Ovary (tissue), 3 donors: ENCODE measurements at regions not wholly inside any gene's neighbourhood (a gene's known extent, or its start where the extent isn't known, plus 50 kb on each side); places are given as distances from the start of the nearest gene placed in this dataset.

Source experiments
- EP300 ChIP-seq: sonication (generic); formaldehyde crosslinking; IDR thresholded peaks from one replicate; pipeline ENCODE4 v1.6.1; 2017; ENCODE audit warnings: antibody characterized with exemption
- POLR2A ChIP-seq: fragments of 450-650 bp; IDR thresholded peaks from one replicate; pipeline ENCODE4 v1.6.1; 2017; ENCODE audit warnings: antibody characterized with exemption, mild to moderate bottlenecking, moderate library complexity
- TF ChIP-seq, protein P1 (sequence below), 3 donors: fragments of 450-650 bp in 2 of 3; fragments of 200-600 bp in 1 of 3; IDR thresholded peaks; one replicate each; pipeline versions ENCODE4 v1.5.1 to v1.8.0; 2016 to 2022; ENCODE audit warnings: antibody characterized with exemption in 3 of 3, mild to moderate bottlenecking in 1 of 3
- donor health status: DM: no; HTN: no; CAD: no.

GRCh38 chr5:127210042-127210441 lies 80.6 kb upstream of the MEGF10 start:
- TF ChIP-seq, protein P1, sequence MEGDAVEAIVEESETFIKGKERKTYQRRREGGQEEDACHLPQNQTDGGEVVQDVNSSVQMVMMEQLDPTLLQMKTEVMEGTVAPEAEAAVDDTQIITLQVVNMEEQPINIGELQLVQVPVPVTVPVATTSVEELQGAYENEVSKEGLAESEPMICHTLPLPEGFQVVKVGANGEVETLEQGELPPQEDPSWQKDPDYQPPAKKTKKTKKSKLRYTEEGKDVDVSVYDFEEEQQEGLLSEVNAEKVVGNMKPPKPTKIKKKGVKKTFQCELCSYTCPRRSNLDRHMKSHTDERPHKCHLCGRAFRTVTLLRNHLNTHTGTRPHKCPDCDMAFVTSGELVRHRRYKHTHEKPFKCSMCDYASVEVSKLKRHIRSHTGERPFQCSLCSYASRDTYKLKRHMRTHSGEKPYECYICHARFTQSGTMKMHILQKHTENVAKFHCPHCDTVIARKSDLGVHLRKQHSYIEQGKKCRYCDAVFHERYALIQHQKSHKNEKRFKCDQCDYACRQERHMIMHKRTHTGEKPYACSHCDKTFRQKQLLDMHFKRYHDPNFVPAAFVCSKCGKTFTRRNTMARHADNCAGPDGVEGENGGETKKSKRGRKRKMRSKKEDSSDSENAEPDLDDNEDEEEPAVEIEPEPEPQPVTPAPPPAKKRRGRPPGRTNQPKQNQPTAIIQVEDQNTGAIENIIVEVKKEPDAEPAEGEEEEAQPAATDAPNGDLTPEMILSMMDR (IDR thresholded peaks at IDR 0.05): no peak
- TF ChIP-seq POLR2A: no peak
- TF ChIP-seq EP300: no peak
